Epithelial cell of esophagus (primary cell): ENCODE measurements at regions not wholly inside any gene's neighbourhood (a gene's known extent, or its start where the extent isn't known, plus 50 kb on each side); places are given as distances from the start of the nearest gene placed in this dataset.

Source experiments
- DNase-seq: peaks from one replicate; pipeline ENCODE4 v3.0.0; 2010; ENCODE audit warnings: low read depth
- H3K4me3 ChIP-seq: 2 replicates; pipeline ENCODE4 v1.5.1; 2011; ENCODE audit warnings: mild to moderate bottlenecking, low read length, control low read depth
- CTCF ChIP-seq: IDR thresholded peaks from 2 replicates; pipeline ENCODE4 v1.5.1; 2011; ENCODE audit warnings: low read depth, mild to moderate bottlenecking, low read length, control low read depth, inconsistent platforms; ENCODE audit not compliant: insufficient read depth; ENCODE audit errors: missing control alignments

DNA sequence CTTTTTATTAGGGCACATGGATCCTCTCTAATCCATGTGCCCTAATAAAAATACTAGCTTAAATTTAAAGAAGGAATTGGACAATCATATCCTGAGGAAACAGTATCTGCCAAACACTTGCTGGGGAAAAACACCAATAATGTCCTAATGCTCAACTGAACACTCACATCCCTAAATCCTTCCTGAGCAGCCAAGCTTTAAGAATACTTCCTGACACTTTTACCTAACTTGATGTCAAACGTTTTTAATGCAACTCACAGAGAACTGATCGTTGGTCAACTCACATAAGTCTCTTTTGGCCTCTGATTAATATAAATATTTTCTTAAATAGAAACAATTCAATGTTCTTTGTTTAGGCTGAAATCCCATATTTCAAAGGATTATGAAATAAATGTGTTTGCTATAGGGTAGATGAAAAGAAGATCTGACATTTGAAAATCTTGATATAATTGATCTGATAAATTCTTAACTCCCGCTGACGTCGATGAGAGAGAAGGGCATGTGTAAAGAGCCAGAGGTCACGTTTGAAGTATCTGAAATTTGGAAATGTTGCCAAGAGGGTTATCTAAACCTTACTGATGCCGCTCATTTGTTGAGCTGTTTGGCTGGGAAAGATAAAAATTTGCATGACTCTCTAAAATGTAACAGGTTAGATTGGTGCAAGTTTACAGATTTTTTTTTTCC lies 122.8 kb upstream of the RHOBTB1 start:
- no peak for DNase-seq
- no peak for TF ChIP-seq CTCF
- H3K4me3 ChIP-seq: no peak overlapping the region

- no peak for TF ChIP-seq CTCF
- H3K4me3 ChIP-seq: no peak overlapping the region
- no peak for DNase-seq
These were observed 121.1 kb upstream of the RHOBTB1 start for GRCh38 chr10:61065051-61065450.

DNA sequence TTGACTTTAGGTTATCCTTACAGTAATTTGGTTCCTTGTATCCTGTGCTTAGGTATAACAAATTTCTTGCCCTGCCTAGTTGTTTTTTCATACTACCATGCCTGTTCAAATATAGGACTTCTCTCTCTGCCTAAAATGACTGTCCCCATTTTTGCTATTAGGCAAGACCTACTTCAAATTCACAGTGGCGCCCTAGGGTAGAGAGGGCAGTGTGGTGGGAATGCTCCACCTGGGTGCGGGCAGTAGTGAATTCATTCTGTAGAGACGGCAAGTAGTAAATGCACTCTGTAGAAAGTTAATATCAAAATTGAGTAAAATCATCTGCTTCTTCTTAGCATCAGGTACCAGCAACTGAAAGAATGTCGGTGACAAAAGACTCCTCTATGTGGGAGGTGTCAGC lies 120.4 kb upstream of the RHOBTB1 start:
- no peak for DNase-seq
- no peak for TF ChIP-seq CTCF
- no peak overlapping the region for H3K4me3 ChIP-seq

DNA sequence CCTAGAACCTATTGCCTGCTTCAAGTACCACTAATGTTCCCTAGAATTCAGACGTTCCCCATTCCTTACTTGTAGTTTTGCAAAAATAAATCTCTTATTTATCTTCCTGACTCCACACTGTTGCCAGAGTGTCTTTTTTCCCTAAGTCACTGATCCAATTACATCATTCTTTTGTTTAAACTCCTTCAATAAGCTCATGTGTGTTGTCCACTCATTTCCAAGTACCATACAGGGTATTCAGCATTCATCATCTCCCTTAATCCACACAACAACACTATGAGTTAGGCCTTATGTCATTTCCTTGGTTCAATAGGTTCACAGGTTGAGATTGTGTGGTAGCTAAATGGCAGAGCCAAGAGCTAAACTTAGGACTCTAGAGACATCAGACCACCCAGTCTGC lies 119.9 kb upstream of the RHOBTB1 start:
- no peak for TF ChIP-seq CTCF
- no peak overlapping the region for H3K4me3 ChIP-seq
- peak; percentile 24 for DNase-seq

- no peak for DNase-seq
- no peak for TF ChIP-seq CTCF
- no peak overlapping the region for H3K4me3 ChIP-seq
These were observed 119.0 kb upstream of the RHOBTB1 start for GRCh38 chr10:61063034-61063433.

GRCh38 chr10:61061923-61062504 lies 118.0 kb upstream of the RHOBTB1 start:
- TF ChIP-seq CTCF: no peak
- H3K4me3 ChIP-seq: no peak overlapping the region
- DNase-seq: no peak

DNA sequence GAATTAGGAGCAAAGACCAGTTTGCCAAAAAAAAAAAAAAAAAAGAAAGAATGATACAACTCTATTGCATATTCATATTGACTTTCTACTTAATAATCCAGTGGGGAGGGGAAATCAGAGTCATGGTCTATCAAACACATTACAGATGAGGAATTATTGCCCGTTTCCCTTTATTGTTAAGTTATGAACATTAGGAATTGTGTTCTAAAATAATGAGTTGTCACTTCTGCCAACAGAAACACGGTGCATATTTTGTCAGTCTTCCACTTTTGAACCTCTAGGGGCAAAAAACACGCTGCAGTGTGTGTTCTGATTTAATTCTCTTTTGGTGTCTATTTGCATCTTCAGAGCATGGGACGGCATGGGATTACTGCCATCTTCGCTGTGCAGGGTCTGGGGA lies 115.7 kb upstream of the RHOBTB1 start:
- TF ChIP-seq CTCF: no peak
- H3K4me3 ChIP-seq: no peak overlapping the region
- DNase-seq: no peak
